Vagina (tissue), 2 donors: ENCODE measurements at regions not wholly inside any gene's neighbourhood (a gene's known extent, or its start where the extent isn't known, plus 50 kb on each side); places are given as distances from the start of the nearest gene placed in this dataset.

Experiments
- CTCF ChIP-seq, 3 experiments: fragments of 450-650 bp in 2 of 3; fragments of 200-600 bp in 1 of 3; sonication (generic) in 1 of 3; IDR thresholded peaks; one replicate each; pipeline ENCODE4 v1.5.1; 2017 to 2019; ENCODE audit warnings: antibody characterized with exemption in 3 of 3, mild to moderate bottlenecking in 2 of 3, moderate library complexity in 2 of 3
- POLR2AphosphoS5 ChIP-seq, 2 donors: sonication (generic); formaldehyde crosslinking; IDR thresholded peaks; one replicate each; pipeline ENCODE4 v1.9.0; 2017; ENCODE audit warnings: antibody characterized with exemption in 2 of 2, mild to moderate bottlenecking in 2 of 2, low read depth in 1 of 2; ENCODE audit not compliant: insufficient read depth in 1 of 2

GRCh38 chr12:58443273-58443980, 476.9 kb downstream of the LRIG3 start:
- peak in 2 of 3 experiments; percentile 14 to 16 for TF ChIP-seq CTCF (IDR thresholded peaks at IDR 0.05)
- no peak for TF ChIP-seq POLR2AphosphoS5 (IDR thresholded peaks at IDR 0.05; ENCODE audit: insufficient read depth in 1 of 2, low read depth in 1 of 2)
